GM15510 (cell line): ENCODE measurements at regions not wholly inside any gene's neighbourhood (a gene's known extent, or its start where the extent isn't known, plus 50 kb on each side); places are given as distances from the start of the nearest gene placed in this dataset.

Experiments used
- POLR2A ChIP-seq: IDR thresholded peaks from 3 replicates; pipeline ENCODE4 v1.6.1; 2011; ENCODE audit warnings: borderline replicate concordance; ENCODE audit not compliant: insufficient read length; ENCODE audit errors: extremely low read depth

- no peak for TF ChIP-seq POLR2A
Measured at GRCh38 chr12:93214523-93215289, 163.0 kb upstream of the NUDT4 start.

- TF ChIP-seq POLR2A: no peak
Measured at GRCh38 chr12:93215290-93215678, 162.4 kb upstream of the NUDT4 start.

GRCh38 chr12:93219947-93220346 lies 157.8 kb upstream of the NUDT4 start:
- no peak for TF ChIP-seq POLR2A

GRCh38 chr12:93221841-93222240 lies 155.9 kb upstream of the NUDT4 start:
- no peak for TF ChIP-seq POLR2A

GRCh38 chr12:93223440-93224426 lies 154.0 kb upstream of the NUDT4 start:
- TF ChIP-seq POLR2A: no peak

GRCh38 chr12:93225094-93225493 lies 152.6 kb upstream of the NUDT4 start:
- TF ChIP-seq POLR2A: no peak

- no peak for TF ChIP-seq POLR2A
Measured at GRCh38 chr12:93226361-93226760, 151.4 kb upstream of the NUDT4 start.

- no peak for TF ChIP-seq POLR2A
Measured at GRCh38 chr12:93229494-93230325, 148.0 kb upstream of the NUDT4 start.

- no peak for TF ChIP-seq POLR2A
Measured at GRCh38 chr12:93230326-93230720, 147.4 kb upstream of the NUDT4 start.

- TF ChIP-seq POLR2A: no peak
Measured at GRCh38 chr12:93231938-93232337, 145.8 kb upstream of the NUDT4 start.

GRCh38 chr12:93234641-93235040 lies 143.1 kb upstream of the NUDT4 start:
- TF ChIP-seq POLR2A: no peak

- TF ChIP-seq POLR2A: no peak
Measured at GRCh38 chr12:93235881-93236280, 141.8 kb upstream of the NUDT4 start.

- TF ChIP-seq POLR2A: no peak
Measured at GRCh38 chr12:93237235-93237915, 140.3 kb upstream of the NUDT4 start.
